Osteoblast (primary cell): ENCODE measurements at regions not wholly inside any gene's neighbourhood (a gene's known extent, or its start where the extent isn't known, plus 50 kb on each side); places are given as distances from the start of the nearest gene placed in this dataset.
A peak's percentile ranks its signal among the peaks of the same experiment; 100 is the strongest.

Experiments used
- DNase-seq: peaks from one replicate; pipeline ENCODE4 v3.0.0; 2011; ENCODE audit warnings: low spot score, mixed read lengths; ENCODE audit not compliant: insufficient read length; ENCODE audit errors: missing footprints
- H2AFZ ChIP-seq: 2 replicates; pipeline ENCODE4 v1.6.0; 2011; ENCODE audit warnings: mild to moderate bottlenecking, low read length
- H3K27ac ChIP-seq: 2 replicates; pipeline ENCODE4 v1.5.1; 2011; ENCODE audit warnings: mild to moderate bottlenecking, low read depth, low read length, moderate library complexity
- H3K27me3 ChIP-seq: 2 replicates; pipeline ENCODE4 v1.6.0; 2012; ENCODE audit warnings: mild to moderate bottlenecking, control low read depth, inconsistent platforms, low read length, moderate library complexity; ENCODE audit not compliant: insufficient read depth
- H3K36me3 ChIP-seq: 2 replicates; pipeline ENCODE4 v1.5.1; 2011; ENCODE audit warnings: mild to moderate bottlenecking, low read length, control low read depth, moderate library complexity; ENCODE audit not compliant: insufficient read depth
- H3K4me1 ChIP-seq: 2 replicates; pipeline ENCODE4 v1.5.1; 2011; ENCODE audit warnings: mild to moderate bottlenecking, low read length, control low read depth, moderate library complexity; ENCODE audit not compliant: insufficient read depth
- H3K4me2 ChIP-seq: 2 replicates; pipeline ENCODE4 v1.6.0; 2011; ENCODE audit warnings: mild to moderate bottlenecking, low read length; ENCODE audit not compliant: insufficient read depth
- H3K4me3 ChIP-seq: fragments of 200-600 bp; sonication (generic); 3 replicates; pipeline ENCODE4 v1.5.1; 2012; ENCODE audit warnings: mild to moderate bottlenecking, low read length, inconsistent platforms; ENCODE audit not compliant: insufficient read depth
- H3K79me2 ChIP-seq: 2 replicates; pipeline ENCODE4 v1.6.0; 2012; ENCODE audit warnings: mild to moderate bottlenecking, low read length, control low read depth, inconsistent platforms; ENCODE audit not compliant: insufficient read depth
- H3K9me3 ChIP-seq: 2 replicates; pipeline ENCODE4 v1.5.1; 2011; ENCODE audit warnings: low read depth, low read length, control low read depth
- H4K20me1 ChIP-seq: 2 replicates; pipeline ENCODE4 v1.6.0; 2012; ENCODE audit warnings: mild to moderate bottlenecking, low read length, control low read depth; ENCODE audit not compliant: insufficient read depth
- CTCF ChIP-seq: IDR thresholded peaks from 2 replicates; pipeline ENCODE4 v1.5.1; 2011; ENCODE audit warnings: mild to moderate bottlenecking, low read depth, low read length, moderate library complexity; ENCODE audit errors: extremely low read depth

- Histone ChIP-seq H4K20me1 (no peaks in the 10 kb centered on the region), H3K79me2 (no peaks in the 10 kb centered on the region), H3K4me2 (no peak overlapping the region), H3K4me3 (no peak overlapping the region), H3K27me3 (peaks cover 10% of the 10 kb centered on the region), H3K27ac (peak overlapping the region; percentile 12), H3K4me1 (peaks cover 20% of the 10 kb centered on the region), H3K36me3 (no peaks in the 10 kb centered on the region), H2AFZ (peak overlapping the region; percentile 56), H3K9me3 (no peaks in the 10 kb centered on the region)
- no peak for TF ChIP-seq CTCF
- no peak for DNase-seq
Observed at GRCh38 chrX:69362856-69363255, 141.3 kb upstream of the NALF2 start.

- H2AFZ ChIP-seq, result peak overlapping the region; percentile 56
Observed at GRCh38 chrX:69362354-69362753, 141.8 kb upstream of the NALF2 start.

DNA sequence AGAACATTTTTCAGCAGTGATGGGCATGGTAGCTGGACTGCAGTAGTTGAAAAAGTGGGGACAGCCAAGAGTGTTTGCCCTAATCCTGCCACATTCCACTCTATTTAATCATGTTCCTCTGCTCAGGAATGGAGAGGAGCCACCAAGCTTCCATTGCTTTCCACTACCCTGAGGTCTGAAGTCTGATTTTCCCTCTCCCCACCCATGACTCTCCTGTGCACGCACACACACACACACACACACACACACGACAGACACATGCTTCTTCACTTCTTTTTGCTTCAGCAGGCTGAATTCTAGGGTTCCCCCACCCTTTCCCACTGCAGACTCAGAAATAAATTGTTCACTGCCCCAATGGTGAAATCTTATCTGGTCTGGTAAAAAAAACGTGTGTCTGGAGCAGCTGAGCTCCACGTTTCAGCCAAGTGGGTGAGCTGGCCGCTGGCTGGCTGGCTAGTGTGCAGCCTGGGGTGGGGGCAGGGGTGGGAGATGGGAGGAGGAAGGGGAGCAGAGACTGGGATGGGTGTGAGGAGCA is 142.7 kb upstream of the NALF2 start:
- Histone ChIP-seq H4K20me1 (no peaks in the 10 kb centered on the region), H3K36me3 (no peaks in the 10 kb centered on the region), H3K79me2 (no peaks in the 10 kb centered on the region), H3K27me3 (peaks cover 10% of the 10 kb centered on the region), H2AFZ (no peak overlapping the region), H3K4me1 (peaks cover 20% of the 10 kb centered on the region), H3K4me2 (peak overlapping the region; percentile 23), H3K9me3 (no peaks in the 10 kb centered on the region), H3K4me3 (no peak overlapping the region), H3K27ac (no peak overlapping the region)
- TF ChIP-seq CTCF, result no peak
- DNase-seq, result no peak

More at GRCh38 chrX:69362354-69362753, 141.8 kb upstream of the NALF2 start:
- Histone ChIP-seq H4K20me1 (no peaks in the 10 kb centered on the region), H3K36me3 (no peaks in the 10 kb centered on the region), H3K9me3 (no peaks in the 10 kb centered on the region), H3K27ac (peak overlapping the region; percentile 12), H3K4me1 (peaks cover 20% of the 10 kb centered on the region), H3K27me3 (peaks cover 10% of the 10 kb centered on the region), H3K4me2 (no peak overlapping the region), H3K4me3 (no peak overlapping the region), H3K79me2 (no peaks in the 10 kb centered on the region)
- no peak for DNase-seq
- TF ChIP-seq CTCF, result no peak

- H3K4me3 ChIP-seq, result no peak overlapping the region
- peaks cover 16% of the 10 kb centered on the region for H3K4me1 ChIP-seq
- no peak overlapping the region for H3K27ac ChIP-seq
- no peaks in the 10 kb centered on the region for H3K36me3 ChIP-seq
- H4K20me1 ChIP-seq, result no peaks in the 10 kb centered on the region
- DNase-seq, result no peak
- H3K9me3 ChIP-seq, result no peaks in the 10 kb centered on the region
- H3K79me2 ChIP-seq, result no peaks in the 10 kb centered on the region
- H3K4me2 ChIP-seq, result no peak overlapping the region
- no peak for TF ChIP-seq CTCF
- no peak overlapping the region for H2AFZ ChIP-seq
- peaks cover 10% of the 10 kb centered on the region for H3K27me3 ChIP-seq
Observed at GRCh38 chrX:69357317-69357716, 146.8 kb upstream of the NALF2 start.
